ENCODE measurements at regions not wholly inside any gene's neighbourhood (a gene's known extent, or its start where the extent isn't known, plus 50 kb on each side); places are given as distances from the start of the nearest gene placed in this dataset.

GRCh38 chr14:49975799-49976198 lies 82.9 kb downstream of the ARF6 start:
- no peak for TF ChIP-seq POLR2A (IDR thresholded peaks at IDR 0.05)
- TF ChIP-seq CTCF (IDR thresholded peaks at IDR 0.05): no peak

Measured in heart left ventricle (tissue), 13 donors.